ENCODE measurements at regions not wholly inside any gene's neighbourhood (a gene's known extent, or its start where the extent isn't known, plus 50 kb on each side); places are given as distances from the start of the nearest gene placed in this dataset.

- intact Hi-C loops (cut with micrococcal nuclease; ENCODE audit: unreplicated experiment) (no loop called here), in situ Hi-C loops (cut with MboI) (no loop called here)
- H3K27ac ChIP-seq (ENCODE audit: control insufficient read depth, insufficient read depth), result no peak overlapping the region
- no peaks in the 10 kb centered on the region for H4K20me1 ChIP-seq (ENCODE audit: control insufficient read depth, insufficient read depth)
- no peaks in the 10 kb centered on the region; a peak in 1 of 4 replicates for H3K27me3 ChIP-seq (replicated peaks in 1 of 2; ENCODE audit: control insufficient read depth in 2 of 2, insufficient read depth in 2 of 2, low read length in 1 of 2)
- TF ChIP-seq ATF7 (IDR thresholded peaks at IDR 0.05; ENCODE audit: low read depth), result no peak
- TF ChIP-seq, protein P1, sequence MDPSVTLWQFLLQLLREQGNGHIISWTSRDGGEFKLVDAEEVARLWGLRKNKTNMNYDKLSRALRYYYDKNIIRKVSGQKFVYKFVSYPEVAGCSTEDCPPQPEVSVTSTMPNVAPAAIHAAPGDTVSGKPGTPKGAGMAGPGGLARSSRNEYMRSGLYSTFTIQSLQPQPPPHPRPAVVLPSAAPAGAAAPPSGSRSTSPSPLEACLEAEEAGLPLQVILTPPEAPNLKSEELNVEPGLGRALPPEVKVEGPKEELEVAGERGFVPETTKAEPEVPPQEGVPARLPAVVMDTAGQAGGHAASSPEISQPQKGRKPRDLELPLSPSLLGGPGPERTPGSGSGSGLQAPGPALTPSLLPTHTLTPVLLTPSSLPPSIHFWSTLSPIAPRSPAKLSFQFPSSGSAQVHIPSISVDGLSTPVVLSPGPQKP (IDR thresholded peaks at IDR 0.05; ENCODE audit: low read depth, low read length), result no peak
- no peak for TF ChIP-seq CBX3 (IDR thresholded peaks at IDR 0.05; ENCODE audit: borderline replicate concordance, low read depth)
- no peak for TF ChIP-seq POLR2AphosphoS2 (IDR thresholded peaks at IDR 0.05; ENCODE audit: low read depth, low read length)
- no peak for TF ChIP-seq TAF1 (IDR thresholded peaks at IDR 0.05; ENCODE audit: borderline replicate concordance, low read depth, low read length)
- no peaks in the 10 kb centered on the region for H3K79me2 ChIP-seq (ENCODE audit: control insufficient read depth, insufficient read depth, low read length)
- no peaks in the 10 kb centered on the region for H3K4me1 ChIP-seq (ENCODE audit: control insufficient read depth, insufficient read depth, low read length)
- no peak overlapping the region for H3K4me2 ChIP-seq (ENCODE audit: control insufficient read depth, insufficient read depth)
- BruUV-seq (replicated peaks), result no TSS peak
- H3K9me3 ChIP-seq (replicated peaks; ENCODE audit: control insufficient read depth, insufficient read depth, low read length), result peaks cover 3% of the 10 kb centered on the region; the same call in 2 of the 3 replicates
- no peak overlapping the region for H3K4me3 ChIP-seq
- RAD21 ChIA-PET (ENCODE audit: unreplicated experiment), result no interaction called here
- WGBS (ENCODE audit: insufficient coverage, insufficient replicate concordance, low lambda C conversion rate, missing lambda C conversion rate), result 74% methylated on average over 2 of the region's 2 CpGs
- DNase-seq (ENCODE audit: low read depth, low spot score) (no peak), ATAC-seq (no peak; the same call in 2 of the 3 replicates), FAIRE-seq (no peak)
- CTCF ChIA-PET, result no interaction called here
- no peak overlapping the region for H2AFZ ChIP-seq (ENCODE audit: control insufficient read depth, low read depth, low read length)
- no peak overlapping the region for H3K9ac ChIP-seq (ENCODE audit: control insufficient read depth, insufficient read depth, low read length)
- SMC1A ChIA-PET (ENCODE audit: uncharacterized antibody, unreplicated experiment), result no interaction called here
- POLR2A ChIA-PET, result no interaction called here
- H3K36me3 ChIP-seq (ENCODE audit: control insufficient read depth in 2 of 2, insufficient read depth in 2 of 2, low read length in 1 of 2), result no peaks in the 10 kb centered on the region
These were observed 81.0 kb upstream of the STK39 start for GRCh38 chr2:168328421-168328820.

DNA sequence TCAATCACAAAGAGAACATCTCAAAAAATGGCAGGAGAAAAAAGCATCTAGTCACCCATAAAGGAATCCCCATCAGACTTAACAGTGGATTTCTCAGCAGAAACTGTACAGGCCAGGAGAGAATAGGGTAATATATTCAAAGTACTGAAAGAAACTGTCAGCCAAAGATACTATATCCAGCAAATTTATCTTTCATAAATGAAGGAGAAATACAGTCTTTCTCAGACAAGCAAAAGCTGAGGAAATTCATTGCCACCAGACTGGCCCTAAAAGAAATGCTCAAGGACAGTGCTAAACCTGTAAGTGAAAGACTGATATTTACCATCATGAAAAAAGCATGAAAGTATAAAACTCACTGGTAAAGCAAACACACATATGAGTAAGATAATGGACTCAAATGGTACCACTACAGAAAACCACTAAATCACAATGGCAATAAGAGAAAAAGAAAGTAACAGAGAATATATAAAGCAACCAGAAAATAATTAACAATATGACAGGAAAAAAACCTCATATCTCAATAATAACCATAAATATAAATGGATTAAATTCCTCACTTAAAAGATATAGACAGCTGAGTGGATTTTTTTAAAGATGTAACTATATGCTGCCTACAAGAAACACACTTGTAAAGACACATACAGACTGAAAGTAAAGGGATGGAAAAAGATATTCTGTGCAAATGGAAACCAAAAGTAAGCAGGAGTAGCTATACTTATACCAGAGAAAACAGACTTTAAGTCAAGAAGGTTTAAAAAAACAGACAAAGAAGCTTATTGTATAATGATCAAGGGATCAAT is 83.4 kb upstream of the STK39 start:
- no peak for DNase-seq (ENCODE audit: low read depth, low spot score)
- no peak for ATAC-seq
- H3K27ac ChIP-seq (ENCODE audit: control insufficient read depth, insufficient read depth), result no peak overlapping the region
- no peak overlapping the region for H3K9ac ChIP-seq (ENCODE audit: control insufficient read depth, insufficient read depth, low read length)
- peaks cover 3% of the 10 kb centered on the region; the same call in 2 of the 3 replicates for H3K9me3 ChIP-seq (replicated peaks; ENCODE audit: control insufficient read depth, insufficient read depth, low read length)
- in situ Hi-C loops (cut with MboI), result no loop called here
- intact Hi-C loops (cut with micrococcal nuclease; ENCODE audit: unreplicated experiment), result no loop called here
- no peak overlapping the region for H3K4me2 ChIP-seq (ENCODE audit: control insufficient read depth, insufficient read depth)
- H2AFZ ChIP-seq (ENCODE audit: control insufficient read depth, low read depth, low read length), result no peak overlapping the region
- BruUV-seq (replicated peaks), result no TSS peak
- H4K20me1 ChIP-seq (ENCODE audit: control insufficient read depth, insufficient read depth), result no peaks in the 10 kb centered on the region
- H3K4me1 ChIP-seq (ENCODE audit: control insufficient read depth, insufficient read depth, low read length), result no peaks in the 10 kb centered on the region
- ChIA-PET RAD21 (ENCODE audit: unreplicated experiment) (no interaction called here), CTCF (no interaction called here), POLR2A (no interaction called here), SMC1A (ENCODE audit: uncharacterized antibody, unreplicated experiment) (no interaction called here)
- H3K36me3 ChIP-seq (ENCODE audit: control insufficient read depth in 2 of 2, insufficient read depth in 2 of 2, low read length in 1 of 2), result no peaks in the 10 kb centered on the region
- no peaks in the 10 kb centered on the region; a peak in 1 of 4 replicates for H3K27me3 ChIP-seq (replicated peaks in 1 of 2; ENCODE audit: control insufficient read depth in 2 of 2, insufficient read depth in 2 of 2, low read length in 1 of 2)
- FAIRE-seq, result no peak
- no peaks in the 10 kb centered on the region for H3K79me2 ChIP-seq (ENCODE audit: control insufficient read depth, insufficient read depth, low read length)
- H3K4me3 ChIP-seq, result no peak overlapping the region
- TF ChIP-seq NFYB (IDR thresholded peaks at IDR 0.05; ENCODE audit: insufficient read depth, low read depth, low read length) (no peak), MTA2 (IDR thresholded peaks at IDR 0.05; ENCODE audit: low read depth) (no peak), RELA (IDR thresholded peaks at IDR 0.05; ENCODE audit: borderline replicate concordance, partially characterized antibody) (no peak), SUPT20H (IDR thresholded peaks at IDR 0.05; ENCODE audit: borderline replicate concordance, control insufficient read depth, low read depth, low read length) (no peak), CTCF (IDR thresholded peaks at IDR 0.05 in 2 of 3, conservative IDR thresholded peaks at IDR 0.05 in 1 of 3; ENCODE audit: control insufficient read depth in 2 of 3, extremely low read depth in 1 of 3, insufficient read depth in 1 of 3, low read depth in 3 of 3, low read length in 3 of 3) (no peak), HDAC2 (IDR thresholded peaks at IDR 0.05) (no peak)
- TF ChIP-seq, protein P2, sequence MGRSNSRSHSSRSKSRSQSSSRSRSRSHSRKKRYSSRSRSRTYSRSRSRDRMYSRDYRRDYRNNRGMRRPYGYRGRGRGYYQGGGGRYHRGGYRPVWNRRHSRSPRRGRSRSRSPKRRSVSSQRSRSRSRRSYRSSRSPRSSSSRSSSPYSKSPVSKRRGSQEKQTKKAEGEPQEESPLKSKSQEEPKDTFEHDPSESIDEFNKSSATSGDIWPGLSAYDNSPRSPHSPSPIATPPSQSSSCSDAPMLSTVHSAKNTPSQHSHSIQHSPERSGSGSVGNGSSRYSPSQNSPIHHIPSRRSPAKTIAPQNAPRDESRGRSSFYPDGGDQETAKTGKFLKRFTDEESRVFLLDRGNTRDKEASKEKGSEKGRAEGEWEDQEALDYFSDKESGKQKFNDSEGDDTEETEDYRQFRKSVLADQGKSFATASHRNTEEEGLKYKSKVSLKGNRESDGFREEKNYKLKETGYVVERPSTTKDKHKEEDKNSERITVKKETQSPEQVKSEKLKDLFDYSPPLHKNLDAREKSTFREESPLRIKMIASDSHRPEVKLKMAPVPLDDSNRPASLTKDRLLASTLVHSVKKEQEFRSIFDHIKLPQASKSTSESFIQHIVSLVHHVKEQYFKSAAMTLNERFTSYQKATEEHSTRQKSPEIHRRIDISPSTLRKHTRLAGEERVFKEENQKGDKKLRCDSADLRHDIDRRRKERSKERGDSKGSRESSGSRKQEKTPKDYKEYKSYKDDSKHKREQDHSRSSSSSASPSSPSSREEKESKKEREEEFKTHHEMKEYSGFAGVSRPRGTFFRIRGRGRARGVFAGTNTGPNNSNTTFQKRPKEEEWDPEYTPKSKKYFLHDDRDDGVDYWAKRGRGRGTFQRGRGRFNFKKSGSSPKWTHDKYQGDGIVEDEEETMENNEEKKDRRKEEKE (IDR thresholded peaks at IDR 0.05), result no peak
